A673 (cell line): ENCODE measurements at regions not wholly inside any gene's neighbourhood (a gene's known extent, or its start where the extent isn't known, plus 50 kb on each side); places are given as distances from the start of the nearest gene placed in this dataset.

Experiments
- CTCF ChIP-seq: fragments of 300-800, 200-600 bp; sonication (generic); conservative IDR thresholded peaks from 2 replicates; pipeline ENCODE4 v1.5.1; 2017; ENCODE audit warnings: low read depth, mild to moderate bottlenecking, antibody characterized with exemption, low read length, moderate library complexity, mixed read lengths
- EZH2 ChIP-seq: fragments of 200-600 bp; sonication (generic); IDR thresholded peaks from 2 replicates; pipeline ENCODE4 v1.6.1; 2017; ENCODE audit warnings: borderline replicate concordance, low read depth, mild to moderate bottlenecking, mixed read lengths, antibody characterized with exemption, low read length; ENCODE audit not compliant: poor library complexity, severe bottlenecking

DNA sequence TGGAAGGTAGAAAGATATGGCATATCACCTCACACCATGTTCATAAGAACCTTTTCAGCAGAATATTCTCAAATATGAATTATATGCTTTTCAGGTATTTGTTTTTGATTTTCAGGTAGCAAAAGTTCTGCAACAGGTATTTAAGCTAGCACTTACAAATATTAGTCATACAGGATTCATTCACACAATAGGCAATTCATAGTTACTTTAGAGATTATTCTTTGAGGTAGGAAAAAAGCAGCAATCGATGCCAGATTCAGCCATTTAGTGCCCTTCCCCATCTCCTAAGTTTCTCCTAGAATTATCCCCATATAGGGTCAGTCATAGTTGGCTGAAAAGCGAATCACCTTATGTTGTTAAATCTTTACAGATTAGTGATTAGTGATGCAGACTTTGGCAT, 177.4 kb upstream of the MMADHC start:
- TF ChIP-seq CTCF (no peak), EZH2 (no peak)
